ENCODE measurements at regions not wholly inside any gene's neighbourhood (a gene's known extent, or its start where the extent isn't known, plus 50 kb on each side); places are given as distances from the start of the nearest gene placed in this dataset.

GRCh38 chr4:57443308-57443707, 333.1 kb upstream of the IGFBP7 start:
- no peak for TF ChIP-seq POLR2A (IDR thresholded peaks at IDR 0.05)
- no peak for TF ChIP-seq CTCF (IDR thresholded peaks at IDR 0.05)

All from heart left ventricle (tissue), 13 donors.